Endothelial cell of umbilical vein (primary cell): ENCODE measurements at regions not wholly inside any gene's neighbourhood (a gene's known extent, or its start where the extent isn't known, plus 50 kb on each side); places are given as distances from the start of the nearest gene placed in this dataset.
"Not testable (repeated sequence)": the region's sequence is repeated elsewhere in the genome, so short reads cannot be mapped to it uniquely, and the experiment has no call there.

Experiments
- BruUV-seq: library from RNA; stranded (reverse); fragments of 400-500 nt; replicated peaks from 2 replicates; lab custom pipeline; 2021; lab: Mats Ljungman, UMichigan
- CTCF ChIA-PET: fragments of 300-600, 350-600 bp; sonication (Branson Sonifier 250); formaldehyde crosslinking; loops from one replicate; lab custom pipeline; 2021; ENCODE audit warnings: antibody characterized with exemption, inconsistent platforms; lab: Charles Lee
- POLR2A ChIA-PET: fragments of 300-600, 350-600 bp; sonication (Branson Sonifier 250); formaldehyde crosslinking; loops from one replicate; lab custom pipeline; 2021; ENCODE audit warnings: antibody characterized with exemption, inconsistent platforms; lab: Charles Lee
- DNase-seq: peaks from one replicate; pipeline ENCODE4 v3.0.0-alpha.2; 2011; ENCODE audit warnings: low read depth, low spot score
- FAIRE-seq: peaks from 2 replicates; lab custom pipeline; 2011; peaks lifted over from hg19 to GRCh38; lab: Jason Lieb, UNC
- H2AFZ ChIP-seq: 2 replicates; pipeline ENCODE4 v1.6.0; 2012; ENCODE audit warnings: low read depth, low read length, control low read depth, inconsistent platforms
- H3K27ac ChIP-seq: 2 replicates; pipeline ENCODE4 v1.5.1; 2011; ENCODE audit warnings: low read depth, mild to moderate bottlenecking, control low read depth, low read length, moderate library complexity; ENCODE audit not compliant: insufficient read depth
- H3K27me3 ChIP-seq, 2 experiments: 2 replicates each; pipeline versions ENCODE4 v1.6.0 to v1.6.1; 2011; ENCODE audit warnings: low read length in 2 of 2, mixed read lengths in 1 of 2; ENCODE audit not compliant: control insufficient read depth in 2 of 2, insufficient read depth in 2 of 2
- H3K36me3 ChIP-seq, 2 experiments: 2 replicates in 1 of 2; 3 replicates in 1 of 2; pipeline ENCODE4 v1.5.1; 2011; ENCODE audit warnings: low read length in 2 of 2, mild to moderate bottlenecking in 1 of 2, moderate library complexity in 1 of 2; ENCODE audit not compliant: control insufficient read depth in 2 of 2, insufficient read depth in 2 of 2; ENCODE audit errors: extremely low read depth in 1 of 2
- H3K4me1 ChIP-seq: 3 replicates; pipeline ENCODE4 v1.5.1; 2011; ENCODE audit warnings: mild to moderate bottlenecking, low read length; ENCODE audit not compliant: control insufficient read depth, insufficient read depth; ENCODE audit errors: extremely low read depth
- H3K4me2 ChIP-seq: 2 replicates; pipeline ENCODE4 v1.6.1; 2011; ENCODE audit warnings: low read length, control low read depth, mixed read lengths; ENCODE audit not compliant: insufficient read depth
- H3K4me3 ChIP-seq, 3 experiments: fragments of 200-600 bp in 1 of 3; sonication (generic), shearing (Covaris generic) in 1 of 3; replicated peaks in 1 of 3; 2 replicates each; pipeline ENCODE4 v1.5.1; 2011 to 2016; ENCODE audit warnings: control low read depth in 3 of 3, low read length in 3 of 3, mild to moderate bottlenecking in 2 of 3, inconsistent platforms in 1 of 3, low read depth in 1 of 3, moderate library complexity in 1 of 3; ENCODE audit not compliant: insufficient read depth in 1 of 3
- H3K79me2 ChIP-seq: 2 replicates; pipeline ENCODE4 v1.6.0; 2012; ENCODE audit warnings: low read length, inconsistent platforms; ENCODE audit not compliant: control insufficient read depth, insufficient read depth
- H3K9ac ChIP-seq: replicated peaks from 2 replicates; pipeline ENCODE3; 2011; ENCODE audit warnings: low read length, control low read depth; ENCODE audit not compliant: insufficient read depth; ENCODE audit errors: extremely low read depth
- H3K9me1 ChIP-seq: replicated peaks from 3 replicates; pipeline ENCODE4 v1.6.0; 2011; ENCODE audit warnings: mild to moderate bottlenecking, low read length; ENCODE audit not compliant: control insufficient read depth, insufficient read depth; ENCODE audit errors: extremely low read depth
- H3K9me3 ChIP-seq: replicated peaks from 2 replicates; pipeline ENCODE4 v1.5.1; 2012; ENCODE audit warnings: low read length, inconsistent platforms; ENCODE audit not compliant: control insufficient read depth, insufficient read depth
- H4K20me1 ChIP-seq: replicated peaks from 2 replicates; pipeline ENCODE3; 2011; ENCODE audit warnings: mild to moderate bottlenecking, low read length; ENCODE audit not compliant: control insufficient read depth, insufficient read depth; ENCODE audit errors: extremely low read depth
- CTCF ChIP-seq, 2 donors: IDR thresholded peaks; 1 replicate in 1 of 2; 2 replicates in 1 of 2; pipeline ENCODE4 v1.5.1; 2011; ENCODE audit warnings: low read length in 2 of 2, mild to moderate bottlenecking in 2 of 2, moderate library complexity in 2 of 2, control low read depth in 1 of 2, inconsistent platforms in 1 of 2, low read depth in 1 of 2; ENCODE audit not compliant: insufficient read depth in 1 of 2; ENCODE audit errors: extremely low read depth in 1 of 2
- EZH2 ChIP-seq: IDR thresholded peaks from 2 replicates; pipeline ENCODE4 v1.6.1; 2012; ENCODE audit warnings: borderline replicate concordance, low read depth, mild to moderate bottlenecking, moderate library complexity, low read length, inconsistent platforms; ENCODE audit not compliant: severe bottlenecking
- FOS ChIP-seq: IDR thresholded peaks from 2 replicates; pipeline ENCODE4 v1.6.1; 2011; ENCODE audit warnings: mild to moderate bottlenecking, low read length, moderate library complexity, borderline replicate concordance; ENCODE audit not compliant: insufficient read depth
- GATA2 ChIP-seq: IDR thresholded peaks from 2 replicates; pipeline ENCODE4 v1.7.0; 2011; ENCODE audit warnings: low read depth, mild to moderate bottlenecking, moderate library complexity, mixed read lengths, low read length; ENCODE audit not compliant: insufficient read length, insufficient read depth
- JUN ChIP-seq: IDR thresholded peaks from 2 replicates; pipeline ENCODE4 v1.6.1; 2011; ENCODE audit warnings: borderline replicate concordance, low read depth; ENCODE audit not compliant: insufficient read length, insufficient read depth
- MYC ChIP-seq: IDR thresholded peaks from one replicate; pipeline ENCODE4 v1.6.1; 2011; ENCODE audit warnings: mild to moderate bottlenecking, low read depth, low read length
- POLR2A ChIP-seq: IDR thresholded peaks from 2 replicates; pipeline ENCODE4 v1.6.1; 2012; ENCODE audit warnings: low read depth, mild to moderate bottlenecking, control low read depth, low read length
- dilution Hi-C: fragments of 300-500 bp; cut with MboI; formaldehyde crosslinking; loops from one replicate; pipeline ENCODE4 v1.15.0; 2019; ENCODE audit warnings: low sequenced_read_pairs; ENCODE audit not compliant: extremely low pct_ligation_motif_present
- intact Hi-C: fragments of 100-400 bp; cut with micrococcal nuclease; formaldehyde crosslinking; loops from one replicate; pipeline ENCODE4 v1.10.0; 2022
- TF ChIP-seq, protein P1 (sequence below): IDR thresholded peaks from 2 replicates; pipeline ENCODE4 v1.6.1; 2011; ENCODE audit not compliant: insufficient read depth, insufficient read length

DNA sequence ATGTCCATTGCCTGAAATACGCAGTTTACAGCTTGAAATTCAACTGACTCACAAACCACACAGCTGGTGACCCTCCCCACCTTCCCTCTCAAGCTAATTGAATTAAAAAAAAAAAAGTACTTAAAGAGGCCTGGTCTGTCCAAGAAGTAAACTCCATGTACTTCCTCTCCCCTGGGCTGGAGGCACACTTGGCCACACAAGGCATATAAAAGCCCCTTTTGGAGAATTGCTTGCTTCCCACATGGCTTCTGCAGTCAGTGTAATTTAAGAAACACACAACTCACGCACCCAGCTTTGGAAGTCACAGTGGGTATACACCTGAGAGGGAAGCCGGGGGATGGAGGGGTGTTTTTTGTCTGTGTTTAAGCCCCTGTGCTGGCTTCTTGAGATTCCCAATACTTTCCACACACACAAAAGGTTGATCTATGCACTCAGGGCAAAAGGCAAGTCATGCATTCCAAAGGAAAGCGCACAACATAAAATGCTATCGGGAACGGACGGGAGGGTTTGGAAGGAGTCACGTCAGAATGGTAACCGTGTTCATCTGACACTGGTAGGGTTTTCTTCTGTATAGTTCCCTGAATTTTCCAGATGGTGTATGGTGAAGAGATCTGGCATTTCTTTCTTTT is 106.6 kb upstream of the ALDH1A3 start:
- Histone ChIP-seq H4K20me1 (no peaks in the 10 kb centered on the region), H3K4me3 (no peak overlapping the region), H3K36me3 (no peaks in the 10 kb centered on the region), H3K79me2 (no peaks in the 10 kb centered on the region), H3K9me3 (no peaks in the 10 kb centered on the region), H3K9ac (no peak overlapping the region), H3K27me3 (no peaks in the 10 kb centered on the region), H3K4me1 (no peaks in the 10 kb centered on the region), H2AFZ (no peak overlapping the region), H3K9me1 (no peaks in the 10 kb centered on the region), H3K4me2 (no peak overlapping the region), H3K27ac (no peak overlapping the region)
- no TSS peak for BruUV-seq
- ChIA-PET POLR2A (no interaction called here), CTCF (interaction anchor here (0.7 kb wide), 1 partner anchor 13 kb away, joined by 3 read pairs; no protein-coding TSS in a partner anchor)
- DNase-seq (no peak), FAIRE-seq (no peak)
- intact Hi-C loops (no loop called here), dilution Hi-C loops (no loop called here)
- TF ChIP-seq, protein P1, sequence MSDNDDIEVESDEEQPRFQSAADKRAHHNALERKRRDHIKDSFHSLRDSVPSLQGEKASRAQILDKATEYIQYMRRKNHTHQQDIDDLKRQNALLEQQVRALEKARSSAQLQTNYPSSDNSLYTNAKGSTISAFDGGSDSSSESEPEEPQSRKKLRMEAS = no peak
- TF ChIP-seq MYC (no peak), JUN (no peak), GATA2 (no peak), POLR2A (no peak), EZH2 (no peak), CTCF (IDR thresholded peaks at IDR 0.05; ENCODE audit: extremely low read depth in 1 of 2, insufficient read depth in 1 of 2, low read depth in 1 of 2, low read length in 2 of 2) (no peak), FOS (no peak)

- dilution Hi-C loops, CTCF ChIA-PET, H3K9me3 ChIP-seq, H2AFZ ChIP-seq, intact Hi-C loops, FAIRE-seq, H3K4me3 ChIP-seq, H3K27ac ChIP-seq, H3K36me3 ChIP-seq, H3K27me3 ChIP-seq, H3K9me1 ChIP-seq, BruUV-seq, H3K4me1 ChIP-seq, H3K4me2 ChIP-seq, H3K9ac ChIP-seq, POLR2A ChIA-PET, H4K20me1 ChIP-seq, DNase-seq, H3K79me2 ChIP-seq: not testable (repeated sequence)
Measured at GRCh38 chr15:100774044-100774443, 105.6 kb upstream of the ALDH1A3 start.
